NCI-H2081 treated with DMSO at 0.1 percent for 48 hours (cell line): ENCODE measurements at regions not wholly inside any gene's neighbourhood (a gene's known extent, or its start where the extent isn't known, plus 50 kb on each side); places are given as distances from the start of the nearest gene placed in this dataset.
"Not testable (repeated sequence)": the region's sequence is repeated elsewhere in the genome, so short reads cannot be mapped to it uniquely, and the experiment has no call there.

Source experiments
- DNase-seq: peaks from one replicate; lab custom pipeline; 2025; lab: John Stamatoyannopoulos, UW

DNA sequence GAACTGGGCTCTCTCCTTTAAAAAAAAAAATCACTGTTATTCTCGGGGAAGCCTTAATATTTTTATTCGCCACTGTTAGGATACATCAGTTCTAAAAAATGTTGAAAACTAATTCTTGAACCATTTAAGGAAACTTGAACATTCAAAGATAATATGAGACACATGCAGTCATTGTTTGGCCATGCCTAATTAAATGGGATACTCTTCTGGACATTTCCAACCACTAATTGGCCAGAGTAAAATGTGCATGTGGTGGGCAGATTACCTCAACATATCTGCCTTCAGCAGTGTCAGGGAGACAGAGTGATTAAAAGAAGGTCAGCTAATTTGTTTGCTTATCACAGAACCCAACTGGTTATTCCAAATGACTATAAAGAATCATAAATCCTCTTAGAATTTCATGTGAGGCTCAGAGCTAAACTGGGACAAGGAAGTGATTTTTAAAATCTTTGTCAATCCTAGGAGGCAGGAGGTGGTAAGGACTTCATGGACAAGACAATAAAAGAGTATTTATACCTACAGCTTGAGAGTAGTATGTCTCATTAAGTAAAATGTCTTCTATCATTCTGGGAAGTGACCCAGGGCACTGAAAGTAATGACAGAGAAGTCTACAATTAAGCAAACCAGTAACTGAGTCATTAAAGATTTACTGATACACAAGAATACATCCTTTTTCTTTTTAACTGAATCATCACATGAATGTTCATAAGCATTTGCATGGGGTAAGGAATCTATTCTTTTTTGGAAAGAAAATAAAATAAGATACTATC, 242.9 kb upstream of the TRPM3 start:
- DNase-seq: no peak

DNA sequence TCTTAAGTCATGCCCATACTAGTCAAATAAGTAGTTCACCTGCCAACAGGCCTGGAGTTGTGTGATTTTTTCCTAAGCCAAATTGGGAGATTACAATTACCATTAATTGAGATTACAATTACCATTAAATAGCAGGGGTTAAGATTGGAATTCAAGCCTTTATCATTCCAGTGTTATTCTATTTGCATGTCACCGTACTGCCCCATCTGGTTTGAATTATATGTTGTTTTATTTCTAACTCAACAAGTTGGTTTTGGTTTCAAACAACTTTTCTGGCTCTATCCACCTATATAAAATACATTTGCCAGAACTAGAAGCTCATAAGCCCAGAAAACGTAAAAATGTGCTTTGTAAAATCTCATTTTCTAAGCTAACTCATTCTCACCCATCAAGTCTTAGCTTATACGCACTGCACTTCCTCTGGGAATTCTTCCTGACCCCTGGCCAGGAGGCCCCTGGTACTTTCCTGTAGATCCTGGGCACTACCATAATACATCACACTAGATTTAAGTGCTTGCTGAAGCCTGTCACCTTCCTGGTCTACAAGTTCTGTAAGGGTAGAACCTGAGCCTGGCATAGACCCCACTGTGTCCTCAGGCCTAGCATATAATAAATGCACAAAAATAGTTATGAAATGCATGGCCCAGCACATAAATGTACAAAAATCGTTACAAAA, 242.0 kb upstream of the TRPM3 start:
- DNase-seq: no peak

DNA sequence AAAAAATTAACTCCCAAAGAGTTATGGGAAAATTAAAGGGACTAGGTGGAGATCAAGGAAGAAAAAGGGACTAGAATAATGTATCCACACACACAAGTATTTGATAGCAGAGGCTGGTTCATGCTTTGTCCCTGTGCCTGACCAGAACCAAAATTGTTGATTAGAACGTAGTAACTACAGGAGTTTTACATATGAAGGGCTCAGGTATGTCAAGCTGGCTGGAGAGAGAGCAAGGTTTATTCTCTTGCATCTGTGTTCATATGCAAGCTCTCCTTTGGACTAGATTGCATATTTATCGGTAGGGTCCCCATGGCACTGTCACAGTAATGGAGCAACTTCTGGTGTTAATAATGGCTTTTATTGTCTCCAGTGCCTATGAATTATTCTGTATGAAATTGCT, 239.9 kb upstream of the TRPM3 start:
- DNase-seq: no peak

DNA sequence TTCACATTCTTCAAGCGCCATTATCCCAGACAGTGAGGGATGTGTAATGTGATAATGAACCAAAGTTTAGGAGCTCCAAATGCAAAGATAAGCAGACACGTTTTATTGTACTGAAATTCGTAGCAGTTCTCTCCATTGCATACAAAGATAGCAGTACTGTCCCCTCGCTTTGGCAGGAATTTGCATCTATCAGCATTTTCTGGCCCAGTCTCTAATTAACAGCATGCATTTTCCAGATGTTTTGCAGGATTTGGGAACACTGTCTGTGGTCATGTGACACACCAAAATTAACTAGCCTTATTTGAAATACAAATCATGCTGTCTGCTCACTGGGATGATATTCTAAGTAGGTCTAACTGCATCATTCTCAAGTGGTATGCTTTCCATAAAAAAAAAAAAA, 235.9 kb upstream of the TRPM3 start:
- DNase-seq: no peak

DNA sequence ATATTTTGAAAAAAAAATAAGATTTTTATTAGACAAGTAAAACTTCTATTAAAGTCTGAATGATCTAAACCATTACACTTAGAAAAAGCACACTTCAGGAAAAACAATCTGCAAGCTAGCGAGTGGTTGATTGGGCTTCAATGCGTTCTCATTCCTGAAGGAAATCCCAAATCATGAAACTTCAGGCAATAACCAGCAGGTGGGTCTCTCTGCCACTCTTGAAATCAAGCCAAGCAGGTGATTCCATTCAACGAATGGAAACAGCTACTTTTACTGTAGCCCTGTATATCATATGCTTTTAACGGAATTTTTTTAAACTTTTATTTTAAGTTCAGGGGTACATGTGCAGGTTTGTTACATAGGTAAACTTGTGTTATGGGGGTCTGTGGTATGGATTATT, 234.5 kb upstream of the TRPM3 start:
- DNase-seq: no peak

DNA sequence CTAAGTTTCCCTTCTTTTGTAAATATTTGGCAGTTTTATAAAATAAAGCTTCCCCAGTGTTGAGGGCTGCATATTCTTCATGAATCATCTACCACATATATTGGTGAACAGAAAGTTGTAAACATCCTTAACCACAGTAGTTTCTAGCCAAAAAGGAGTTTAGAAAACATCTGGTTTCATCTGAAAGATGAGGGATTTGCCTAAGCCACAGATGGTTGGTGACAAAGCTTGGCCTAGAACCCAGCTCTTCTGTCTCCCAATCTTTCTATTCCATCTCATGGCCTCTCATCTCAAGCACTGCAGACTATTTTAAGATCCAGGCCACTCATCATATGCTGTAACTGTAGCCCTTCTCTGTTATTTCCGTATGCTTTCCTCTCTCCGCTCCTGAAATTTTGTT, 232.3 kb upstream of the TRPM3 start:
- no peak for DNase-seq

DNA sequence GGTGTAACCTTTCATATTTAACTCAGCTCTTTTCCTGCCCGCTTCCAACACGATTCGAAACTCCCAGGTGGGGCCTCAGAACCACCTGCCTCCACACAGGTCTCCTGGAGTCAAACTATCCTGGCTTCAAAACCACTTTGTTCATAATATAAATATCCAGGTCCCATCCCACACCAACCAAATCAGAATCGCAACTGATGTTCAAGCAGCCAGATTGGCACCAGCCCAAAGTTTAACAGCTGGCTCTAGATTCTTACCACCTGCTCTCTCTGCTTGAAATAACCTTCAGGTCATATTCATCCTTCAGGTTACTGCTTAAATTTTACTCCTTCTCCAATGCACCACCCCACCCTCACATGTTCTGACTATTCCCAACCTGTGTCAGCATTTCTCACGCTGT, 231.4 kb upstream of the TRPM3 start:
- DNase-seq: no peak

DNA sequence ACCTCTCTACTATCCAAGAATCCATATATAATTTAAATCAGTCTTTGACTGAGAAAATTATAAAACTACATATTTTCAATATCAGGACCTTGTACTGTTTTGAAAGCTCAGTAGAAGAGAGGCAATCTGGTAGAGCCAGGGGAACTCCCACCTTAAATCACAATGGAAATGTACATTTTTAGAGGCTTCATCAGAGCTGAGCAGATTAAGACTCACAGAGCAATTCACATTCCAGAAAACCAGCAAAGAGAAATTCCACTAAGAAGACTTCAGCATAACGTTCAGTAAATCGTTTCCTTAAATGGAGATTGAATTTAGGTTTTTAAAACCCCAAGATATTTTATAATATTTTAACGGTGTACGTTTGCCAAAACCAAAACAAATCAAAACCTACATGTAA, 227.8 kb upstream of the TRPM3 start:
- no peak for DNase-seq

DNA sequence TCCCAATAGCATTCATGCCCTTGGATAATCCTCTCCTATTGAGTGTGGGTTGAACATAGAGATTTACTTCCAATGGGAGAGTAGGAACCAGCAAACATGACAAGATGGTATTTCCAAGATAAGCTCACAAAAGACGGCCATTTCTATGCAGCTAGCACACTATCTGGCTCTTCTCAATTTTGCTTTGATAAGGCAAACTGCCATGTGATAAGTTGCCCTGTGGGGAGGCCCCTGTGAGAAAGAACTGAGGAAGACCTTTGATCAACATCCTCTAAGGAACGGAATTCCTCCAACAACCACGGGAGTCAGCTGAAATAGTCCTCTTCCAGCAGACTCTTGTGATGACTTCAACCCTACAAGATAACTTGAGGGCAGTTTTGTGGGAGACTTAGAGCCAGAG, 211.9 kb upstream of the TRPM3 start:
- DNase-seq: no peak

DNA sequence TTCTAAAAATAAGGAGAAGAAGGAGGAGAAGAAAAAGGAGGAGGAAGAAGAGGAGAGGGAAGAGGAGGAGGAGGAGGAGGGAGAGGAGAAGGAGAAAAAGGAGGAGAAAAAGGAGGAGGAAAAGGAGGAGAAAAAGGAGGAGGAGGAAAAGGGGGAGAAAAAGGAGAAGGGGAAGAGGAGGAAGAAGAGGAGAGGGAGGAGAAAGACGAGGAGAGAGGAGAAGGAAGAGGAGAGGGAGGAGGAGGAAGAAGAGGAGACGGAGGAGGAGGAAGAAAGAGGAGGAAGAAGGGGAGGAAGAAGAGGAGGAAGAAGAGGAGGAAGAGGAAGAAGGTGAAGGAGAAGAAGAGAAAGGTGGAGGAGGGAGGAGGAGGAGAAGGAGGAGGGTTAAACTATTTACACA, 210.2 kb upstream of the TRPM3 start:
- no peak for DNase-seq

DNA sequence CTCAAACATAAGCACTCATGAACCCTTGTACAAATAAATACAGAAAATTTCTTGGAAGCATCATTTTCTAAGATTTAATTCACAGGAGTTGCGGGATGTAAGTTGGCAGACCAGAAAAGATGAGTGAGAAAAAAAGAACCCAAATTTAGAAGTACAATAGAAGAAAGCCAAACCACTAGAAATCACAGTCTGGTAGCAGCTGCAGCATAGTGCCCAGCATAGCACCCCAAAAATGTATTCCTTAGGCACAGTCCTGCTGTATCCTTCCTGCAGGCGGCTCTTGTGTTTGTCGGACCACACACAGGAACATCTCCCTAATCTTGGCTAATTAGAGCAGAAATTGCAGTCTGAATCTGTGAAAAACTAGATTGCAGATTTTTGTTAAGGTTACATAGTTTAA, 208.5 kb upstream of the TRPM3 start:
- DNase-seq: no peak

DNA sequence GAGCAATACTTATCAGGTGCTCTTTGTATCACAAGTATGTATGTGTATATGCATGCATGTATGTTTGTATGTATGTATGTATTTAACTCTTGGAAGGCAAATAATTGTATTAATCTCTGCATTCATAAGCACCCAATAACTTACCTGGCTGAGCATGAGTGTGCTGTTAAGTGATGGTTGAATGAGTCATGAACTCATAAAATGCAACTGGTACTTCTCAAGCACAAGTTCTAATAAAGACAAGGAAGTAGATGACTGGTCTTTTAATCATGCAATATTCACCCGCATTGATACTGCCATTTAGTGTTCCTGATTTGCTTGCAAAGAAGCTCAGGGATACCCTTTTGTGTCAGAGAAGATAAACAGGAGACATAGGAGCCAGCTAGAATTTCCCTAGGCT, 204.9 kb upstream of the TRPM3 start:
- DNase-seq: no peak

DNA sequence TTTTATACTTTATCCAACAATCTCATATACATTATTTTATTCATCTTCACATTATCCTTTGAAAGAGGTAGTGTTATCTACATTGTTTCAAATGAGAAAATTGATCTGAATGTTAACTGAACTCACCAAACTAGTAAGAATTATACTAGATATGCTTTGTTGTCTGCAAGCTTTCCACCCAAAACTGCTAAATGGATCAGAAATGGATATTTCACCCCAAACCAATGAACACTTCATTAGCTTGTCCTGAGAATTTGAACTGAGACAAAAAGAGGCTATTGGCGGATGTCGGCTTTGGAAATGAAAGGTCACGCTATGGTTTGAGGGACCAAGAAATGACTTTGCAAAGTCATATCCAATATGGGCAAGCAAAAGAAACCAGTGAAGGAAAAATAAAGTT, 201.9 kb upstream of the TRPM3 start:
- no peak for DNase-seq

DNA sequence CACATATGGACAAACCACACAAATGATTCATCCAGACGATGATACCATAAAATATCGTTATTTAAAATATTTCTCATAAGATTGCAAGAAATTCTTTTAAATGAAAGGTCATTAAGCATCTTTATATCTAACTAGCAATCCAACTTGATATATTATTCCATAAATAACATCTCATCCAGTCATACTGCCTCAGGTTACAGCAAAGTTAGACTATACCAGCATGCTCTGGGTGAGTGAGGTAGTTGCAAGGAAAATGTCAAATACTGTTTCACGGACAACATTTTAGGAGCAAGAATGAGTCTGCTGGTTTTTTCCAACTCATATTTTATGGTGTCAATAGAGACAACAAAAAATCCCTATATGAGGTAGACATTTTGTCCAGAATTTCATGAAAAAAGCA, 200.9 kb upstream of the TRPM3 start:
- DNase-seq: no peak

DNA sequence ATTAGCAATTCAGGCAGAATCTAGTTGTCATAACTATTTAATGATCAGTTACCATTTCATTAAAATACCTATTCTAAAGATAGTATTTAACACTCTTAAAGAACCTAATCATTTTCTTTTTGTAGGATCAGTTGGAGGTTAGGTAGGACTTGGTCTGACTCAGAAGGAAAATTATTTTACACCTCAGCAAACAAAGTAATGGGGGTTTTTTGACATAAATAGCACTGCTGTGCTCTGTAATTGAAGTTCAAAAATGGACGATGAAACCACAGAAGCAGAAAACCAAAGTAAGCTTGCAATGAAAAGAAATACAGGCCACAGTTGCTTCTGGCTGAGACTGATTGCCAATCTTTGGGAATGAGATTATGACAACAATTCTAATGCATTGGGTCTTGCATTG, 187.0 kb upstream of the TRPM3 start:
- no peak for DNase-seq

DNA sequence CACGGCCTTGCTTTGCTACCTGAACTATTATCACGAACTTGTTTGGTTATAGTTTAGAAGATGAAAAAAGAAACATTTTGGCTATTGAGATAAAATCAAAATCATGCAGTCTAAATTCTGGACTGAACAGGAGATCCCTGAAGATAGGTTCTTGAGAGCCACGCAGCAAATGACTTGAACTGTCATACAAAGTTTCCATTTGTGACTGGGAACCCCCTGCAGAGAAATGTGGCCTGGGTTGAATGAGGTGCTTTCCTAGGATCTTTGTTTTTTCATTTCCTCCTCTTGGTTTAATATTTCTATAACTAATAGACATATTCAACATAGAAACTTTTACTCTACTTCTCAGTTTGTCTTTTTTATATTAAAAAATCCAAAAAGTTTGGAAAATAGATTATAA, 184.7 kb upstream of the TRPM3 start:
- no peak for DNase-seq

DNA sequence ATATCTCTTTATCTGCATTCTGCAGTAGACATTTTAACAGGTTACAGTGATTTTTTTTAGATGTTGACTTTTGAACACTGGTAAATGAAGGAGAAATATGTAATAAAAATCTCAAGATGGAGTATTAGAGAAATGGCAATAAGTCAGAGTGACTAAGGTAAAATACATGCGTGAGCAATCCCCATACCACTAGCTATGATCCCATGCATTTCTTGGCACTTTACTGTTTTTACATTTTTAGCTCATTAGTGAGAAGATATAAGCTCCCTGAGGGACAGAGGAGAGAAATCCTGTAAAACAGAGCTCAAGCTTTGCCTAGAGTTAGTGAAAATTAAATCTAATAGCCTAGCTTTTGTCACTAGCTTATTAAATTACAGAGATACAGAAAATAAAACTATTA, 181.9 kb upstream of the TRPM3 start:
- DNase-seq: no peak

DNA sequence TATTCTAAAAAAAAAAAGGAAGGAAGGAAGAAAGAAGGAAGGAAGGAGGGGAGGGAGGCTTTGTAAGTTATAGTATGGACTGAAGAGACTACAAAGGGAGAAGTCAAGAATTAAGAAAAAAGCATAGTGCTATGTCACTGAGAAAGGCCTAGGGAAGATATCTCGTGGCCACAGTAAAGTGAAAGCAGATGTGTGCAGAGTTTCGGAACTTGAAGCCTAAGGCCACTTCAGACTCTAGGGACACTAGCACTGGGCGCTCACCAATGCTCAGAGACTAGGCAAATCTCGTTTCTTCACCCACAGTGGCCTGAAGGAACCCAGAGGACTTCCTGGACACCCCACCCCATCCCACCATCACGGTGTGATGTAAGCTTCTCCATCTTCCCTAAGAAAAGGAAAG, 181.4 kb upstream of the TRPM3 start:
- no peak for DNase-seq

DNA sequence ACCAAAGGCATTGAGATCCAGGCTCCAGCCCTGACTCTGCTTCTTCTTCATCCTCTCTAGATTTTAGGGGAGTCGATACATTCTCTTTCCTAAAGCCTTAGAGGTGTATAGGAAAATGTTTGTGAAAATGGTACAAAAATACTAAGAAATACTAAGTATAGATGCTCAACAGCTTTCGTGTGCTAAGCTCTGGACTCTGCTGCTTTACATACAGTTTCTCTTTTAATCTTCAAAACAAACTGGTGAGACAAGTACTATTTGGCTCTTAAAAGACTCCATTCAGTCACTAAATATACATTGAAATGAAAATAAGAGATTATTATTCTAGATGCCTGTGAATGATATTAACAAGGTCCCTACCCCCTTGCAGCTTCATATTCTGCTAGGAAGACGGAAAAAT, 174.5 kb upstream of the TRPM3 start:
- DNase-seq: no peak

DNA sequence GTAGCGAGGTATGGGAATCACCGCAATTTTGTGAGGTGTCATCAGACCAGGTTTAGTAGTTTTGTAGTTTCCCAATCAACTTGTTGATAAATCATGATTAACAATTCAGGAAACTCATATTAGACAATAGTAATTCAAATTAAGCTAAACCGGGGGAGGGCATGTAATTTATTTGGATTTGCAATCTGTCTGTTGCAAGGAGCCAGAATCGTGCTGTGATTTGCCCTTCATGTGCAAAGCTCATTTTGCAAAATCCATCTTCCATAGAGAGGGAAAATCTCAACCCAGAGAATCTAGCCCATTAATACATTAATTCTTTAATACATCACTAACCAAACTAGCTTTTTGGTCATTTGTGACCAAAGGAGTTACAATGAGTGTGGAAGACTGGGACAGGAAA, 164.7 kb upstream of the TRPM3 start:
- no peak for DNase-seq

DNA sequence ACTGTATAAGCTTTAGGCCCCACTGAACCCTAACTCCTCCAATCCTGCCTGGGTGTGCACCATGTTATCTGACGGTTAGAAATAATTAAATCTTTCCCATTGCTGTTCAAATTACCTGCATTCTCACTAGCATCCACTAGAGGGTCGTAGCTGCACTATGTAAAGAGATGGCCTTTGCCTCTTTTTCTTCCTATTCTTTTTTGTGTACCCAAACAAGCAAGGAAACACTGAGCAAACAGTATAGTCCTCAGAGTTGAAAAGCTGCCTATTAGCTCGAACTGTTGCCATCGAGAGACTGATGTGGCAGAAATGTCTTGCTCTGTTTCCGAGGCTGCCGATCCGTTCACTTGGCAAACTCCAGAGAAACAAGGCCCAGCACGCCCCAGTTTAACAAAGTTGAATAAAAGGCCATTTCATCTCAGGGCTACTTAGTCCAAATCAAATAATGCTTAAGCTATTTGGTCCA, 163.8 kb upstream of the TRPM3 start:
- peak; percentile 66 for DNase-seq

DNA sequence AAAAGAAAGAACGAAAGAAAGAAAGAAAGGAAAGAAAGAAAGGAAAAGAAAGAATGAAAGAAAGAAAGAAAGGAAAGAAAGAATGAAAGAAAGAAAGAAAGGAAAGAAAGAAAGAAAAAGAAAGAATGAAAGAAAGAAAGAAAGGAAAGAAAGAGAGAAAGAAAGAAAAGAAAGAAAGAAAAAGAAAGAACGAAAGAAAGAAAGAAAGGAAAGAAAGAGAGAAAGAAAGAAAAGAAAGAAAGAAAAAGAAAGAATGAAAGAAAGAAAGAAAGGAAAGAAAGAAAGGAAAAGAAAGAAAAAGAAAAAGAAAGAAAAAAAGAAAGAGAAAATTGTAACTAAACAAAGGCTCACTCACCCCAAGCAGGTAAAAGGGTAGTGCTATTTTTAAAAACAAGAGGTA, 160.7 kb upstream of the TRPM3 start:
- DNase-seq: not testable (repeated sequence)

DNA sequence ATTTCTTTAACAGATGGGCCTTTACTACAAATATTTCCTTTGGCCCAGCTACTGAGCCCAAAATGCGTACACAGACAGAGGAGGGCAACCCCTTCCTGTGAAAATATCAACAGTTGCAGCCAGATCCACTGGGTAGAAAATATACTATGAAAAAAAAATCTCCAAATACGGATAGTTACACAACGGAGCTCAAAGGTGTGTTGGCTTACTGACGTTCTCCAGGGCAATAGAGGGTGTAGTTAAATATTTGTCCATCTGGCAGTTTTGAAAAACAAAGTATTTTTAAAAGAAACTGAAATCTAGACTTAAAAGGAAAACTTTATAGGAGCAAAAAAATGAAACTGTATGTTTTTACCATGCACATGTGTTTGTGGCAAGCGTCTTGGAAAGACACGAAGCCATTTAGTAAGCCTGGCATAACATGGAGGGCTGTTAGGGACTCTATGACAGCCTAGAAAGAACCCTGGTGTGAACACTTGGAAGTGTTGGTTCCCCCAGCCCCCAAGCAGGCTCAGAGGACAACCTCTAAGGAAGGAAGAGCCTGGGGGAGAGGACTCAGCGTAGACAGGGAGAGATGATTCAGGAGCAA, 157.8 kb upstream of the TRPM3 start:
- no peak for DNase-seq

DNA sequence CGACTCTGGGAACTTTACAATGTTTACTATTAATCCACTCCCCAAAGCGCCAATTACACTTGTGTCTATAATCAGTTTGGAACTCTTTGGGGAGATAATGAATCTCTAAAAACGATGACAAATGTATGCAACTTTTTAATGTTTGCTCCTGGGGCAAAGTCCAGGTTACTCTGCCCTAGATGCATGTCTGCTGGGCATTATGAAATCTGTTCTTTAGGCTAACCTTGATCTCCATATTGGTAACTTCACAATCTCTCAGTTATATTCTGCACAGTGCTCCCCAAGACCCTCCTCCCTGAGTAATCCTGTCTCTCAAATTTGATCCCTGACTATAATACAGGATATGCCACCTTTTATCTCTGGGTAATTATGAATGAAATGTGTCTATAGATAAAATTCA, 152.2 kb upstream of the TRPM3 start:
- DNase-seq: no peak
